ENCODE measurements at regions not wholly inside any gene's neighbourhood (a gene's known extent, or its start where the extent isn't known, plus 50 kb on each side); places are given as distances from the start of the nearest gene placed in this dataset.
"Not testable (repeated sequence)": the region's sequence is repeated elsewhere in the genome, so short reads cannot be mapped to it uniquely, and the experiment has no call there.

DNA sequence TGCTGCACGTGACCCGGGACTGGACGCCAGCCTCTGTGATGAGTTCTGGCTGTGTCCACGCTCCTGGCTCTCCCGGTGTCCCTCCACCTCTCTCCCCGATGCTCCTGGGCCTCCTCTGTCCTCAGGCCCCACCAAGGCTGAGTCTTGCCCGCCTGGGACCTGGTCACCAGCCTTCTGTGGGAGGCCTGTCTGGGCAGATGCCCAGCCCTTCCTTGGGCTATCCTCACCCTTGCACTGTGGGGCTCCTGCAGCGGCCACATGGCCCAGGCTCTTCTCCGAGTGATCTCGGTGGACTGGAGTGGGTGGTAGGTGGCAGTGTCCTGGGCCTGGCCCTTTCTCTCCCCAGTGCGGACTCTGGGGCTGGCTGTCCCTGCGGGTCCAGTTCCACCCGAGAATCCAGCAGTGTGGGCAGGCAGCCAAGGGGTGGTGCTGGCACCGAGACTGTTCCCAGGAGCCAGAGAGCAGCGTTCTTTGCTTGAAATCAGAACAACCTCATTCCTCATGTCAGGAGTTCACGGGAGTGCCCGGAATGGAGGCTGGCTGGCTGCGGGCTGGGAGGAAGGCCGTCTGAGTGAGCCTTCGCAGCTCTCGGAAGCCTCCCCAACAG lies 94.6 kb downstream of the TMEM121 start:
- TF ChIP-seq HDAC2 (IDR thresholded peaks at IDR 0.05; ENCODE audit: borderline replicate concordance in 1 of 2, low read depth in 2 of 2, low read length in 2 of 2); SP1 (IDR thresholded peaks at IDR 0.05; ENCODE audit: low read depth, low read length); POLR2AphosphoS5 (IDR thresholded peaks at IDR 0.05; ENCODE audit: low read depth, low read length); MAFK (IDR thresholded peaks at IDR 0.05; ENCODE audit: low read depth, low read length); SUZ12 (IDR thresholded peaks at IDR 0.05; ENCODE audit: low read length); EZH2 (IDR thresholded peaks at IDR 0.05; ENCODE audit: low read depth, low read length, severe bottlenecking); CEBPB (IDR thresholded peaks at IDR 0.05; ENCODE audit: low read depth, low read length); GTF2F1 (IDR thresholded peaks at IDR 0.05; ENCODE audit: borderline replicate concordance, low read depth, low read length); TEAD4 (IDR thresholded peaks at IDR 0.05; ENCODE audit: low read depth, low read length): not testable (repeated sequence)
- TF ChIP-seq, protein P1, sequence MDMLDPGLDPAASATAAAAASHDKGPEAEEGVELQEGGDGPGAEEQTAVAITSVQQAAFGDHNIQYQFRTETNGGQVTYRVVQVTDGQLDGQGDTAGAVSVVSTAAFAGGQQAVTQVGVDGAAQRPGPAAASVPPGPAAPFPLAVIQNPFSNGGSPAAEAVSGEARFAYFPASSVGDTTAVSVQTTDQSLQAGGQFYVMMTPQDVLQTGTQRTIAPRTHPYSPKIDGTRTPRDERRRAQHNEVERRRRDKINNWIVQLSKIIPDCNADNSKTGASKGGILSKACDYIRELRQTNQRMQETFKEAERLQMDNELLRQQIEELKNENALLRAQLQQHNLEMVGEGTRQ (IDR thresholded peaks at IDR 0.05; ENCODE audit: low read length), result not testable (repeated sequence)
- TF ChIP-seq, protein P2, sequence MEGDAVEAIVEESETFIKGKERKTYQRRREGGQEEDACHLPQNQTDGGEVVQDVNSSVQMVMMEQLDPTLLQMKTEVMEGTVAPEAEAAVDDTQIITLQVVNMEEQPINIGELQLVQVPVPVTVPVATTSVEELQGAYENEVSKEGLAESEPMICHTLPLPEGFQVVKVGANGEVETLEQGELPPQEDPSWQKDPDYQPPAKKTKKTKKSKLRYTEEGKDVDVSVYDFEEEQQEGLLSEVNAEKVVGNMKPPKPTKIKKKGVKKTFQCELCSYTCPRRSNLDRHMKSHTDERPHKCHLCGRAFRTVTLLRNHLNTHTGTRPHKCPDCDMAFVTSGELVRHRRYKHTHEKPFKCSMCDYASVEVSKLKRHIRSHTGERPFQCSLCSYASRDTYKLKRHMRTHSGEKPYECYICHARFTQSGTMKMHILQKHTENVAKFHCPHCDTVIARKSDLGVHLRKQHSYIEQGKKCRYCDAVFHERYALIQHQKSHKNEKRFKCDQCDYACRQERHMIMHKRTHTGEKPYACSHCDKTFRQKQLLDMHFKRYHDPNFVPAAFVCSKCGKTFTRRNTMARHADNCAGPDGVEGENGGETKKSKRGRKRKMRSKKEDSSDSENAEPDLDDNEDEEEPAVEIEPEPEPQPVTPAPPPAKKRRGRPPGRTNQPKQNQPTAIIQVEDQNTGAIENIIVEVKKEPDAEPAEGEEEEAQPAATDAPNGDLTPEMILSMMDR (IDR thresholded peaks at IDR 0.05; ENCODE audit: control extremely low read depth in 1 of 3, insufficient read depth in 1 of 3, low read depth in 1 of 3, low read length in 3 of 3), result not testable (repeated sequence)
- TF ChIP-seq, protein P3, sequence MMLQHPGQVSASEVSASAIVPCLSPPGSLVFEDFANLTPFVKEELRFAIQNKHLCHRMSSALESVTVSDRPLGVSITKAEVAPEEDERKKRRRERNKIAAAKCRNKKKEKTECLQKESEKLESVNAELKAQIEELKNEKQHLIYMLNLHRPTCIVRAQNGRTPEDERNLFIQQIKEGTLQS (IDR thresholded peaks at IDR 0.05; ENCODE audit: insufficient read depth, low read depth, low read length), result not testable (repeated sequence)
- TF ChIP-seq, protein P4, sequence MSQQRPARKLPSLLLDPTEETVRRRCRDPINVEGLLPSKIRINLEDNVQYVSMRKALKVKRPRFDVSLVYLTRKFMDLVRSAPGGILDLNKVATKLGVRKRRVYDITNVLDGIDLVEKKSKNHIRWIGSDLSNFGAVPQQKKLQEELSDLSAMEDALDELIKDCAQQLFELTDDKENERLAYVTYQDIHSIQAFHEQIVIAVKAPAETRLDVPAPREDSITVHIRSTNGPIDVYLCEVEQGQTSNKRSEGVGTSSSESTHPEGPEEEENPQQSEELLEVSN (IDR thresholded peaks at IDR 0.05), result not testable (repeated sequence)

All from H1 (cell line).